HG02885 (cell line): ENCODE measurements at regions not wholly inside any gene's neighbourhood (a gene's known extent, or its start where the extent isn't known, plus 50 kb on each side); places are given as distances from the start of the nearest gene placed in this dataset.
A peak's percentile ranks its signal among the peaks of the same experiment; 100 is the strongest.

ENCODE experiments used
- ATAC-seq: cut with Tn5 transposase; IDR thresholded peaks from one replicate; pipeline ENCODE4 v1.9.1; 2021; ENCODE audit warnings: mild to moderate bottlenecking; ENCODE audit not compliant: unreplicated experiment, poor library complexity

DNA sequence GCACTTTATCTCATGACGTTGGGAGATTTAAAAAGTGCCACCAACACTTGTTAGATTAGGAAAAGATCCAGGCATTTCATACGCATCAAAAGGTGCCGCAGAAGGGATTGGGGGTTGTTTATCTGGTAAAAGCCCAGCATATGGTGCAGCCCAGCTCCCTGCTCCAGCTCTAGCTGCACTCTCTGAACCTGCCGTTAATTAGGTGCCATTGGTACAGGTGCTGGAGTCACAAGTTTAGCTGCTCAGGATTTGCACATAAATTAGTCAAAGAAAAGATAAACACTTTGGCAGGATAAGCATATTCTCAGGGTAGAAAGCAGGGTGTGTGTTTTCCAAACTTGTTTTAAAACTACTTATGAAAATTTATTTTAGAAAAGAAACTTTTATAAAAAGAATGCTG is 932.6 kb upstream of the TMEM132C start:
- ATAC-seq, result no peak

GRCh38 chr12:127334912-127335644 is 931.9 kb upstream of the TMEM132C start:
- no peak for ATAC-seq

GRCh38 chr12:127336416-127336815 is 930.6 kb upstream of the TMEM132C start:
- ATAC-seq, result no peak

- no peak for ATAC-seq
Observed at GRCh38 chr12:127339065-127339464, 927.9 kb upstream of the TMEM132C start.

- no peak for ATAC-seq
Observed at GRCh38 chr12:127340381-127340780, 926.6 kb upstream of the TMEM132C start.

DNA sequence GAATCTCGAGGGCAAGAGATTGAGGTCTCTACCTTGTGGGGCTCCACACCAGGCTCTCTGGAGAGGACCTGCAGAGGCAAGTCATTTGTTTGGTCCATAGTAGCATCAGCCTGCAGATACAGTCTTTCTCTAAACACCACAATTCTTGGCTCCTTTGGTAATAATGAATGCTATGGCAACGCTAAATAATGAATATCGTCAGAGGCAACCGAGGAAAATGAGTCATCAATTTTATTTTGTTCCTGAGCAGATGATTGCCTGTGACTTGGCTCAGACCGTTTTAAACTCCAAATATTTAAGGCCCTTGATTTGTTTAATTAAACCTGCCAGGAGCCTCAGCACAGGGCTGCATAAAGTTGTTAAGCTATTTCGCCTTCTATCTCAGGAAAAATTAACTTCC is 924.1 kb upstream of the TMEM132C start:
- ATAC-seq, result no peak

DNA sequence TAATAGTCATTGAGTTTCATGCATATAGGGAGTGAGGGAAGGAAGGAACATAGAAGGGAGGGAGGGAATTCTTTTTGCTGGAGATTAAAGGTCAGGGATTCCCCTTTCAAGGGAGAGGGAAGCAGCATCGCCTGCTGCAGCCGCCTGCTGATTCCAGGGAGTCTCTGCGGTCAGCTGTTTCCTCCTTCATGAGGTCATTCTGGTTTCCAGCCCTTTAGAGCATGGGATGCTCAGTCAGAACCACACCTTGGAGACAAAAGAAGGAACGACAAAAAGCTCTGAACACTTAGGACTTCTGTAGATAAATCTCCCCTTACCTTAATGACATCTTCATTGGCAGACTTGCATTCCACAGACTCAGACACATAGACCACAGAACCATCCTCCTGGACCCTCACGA is 923.0 kb upstream of the TMEM132C start:
- ATAC-seq, result no peak

GRCh38 chr12:127351481-127352010 is 915.4 kb upstream of the TMEM132C start:
- no peak for ATAC-seq

DNA sequence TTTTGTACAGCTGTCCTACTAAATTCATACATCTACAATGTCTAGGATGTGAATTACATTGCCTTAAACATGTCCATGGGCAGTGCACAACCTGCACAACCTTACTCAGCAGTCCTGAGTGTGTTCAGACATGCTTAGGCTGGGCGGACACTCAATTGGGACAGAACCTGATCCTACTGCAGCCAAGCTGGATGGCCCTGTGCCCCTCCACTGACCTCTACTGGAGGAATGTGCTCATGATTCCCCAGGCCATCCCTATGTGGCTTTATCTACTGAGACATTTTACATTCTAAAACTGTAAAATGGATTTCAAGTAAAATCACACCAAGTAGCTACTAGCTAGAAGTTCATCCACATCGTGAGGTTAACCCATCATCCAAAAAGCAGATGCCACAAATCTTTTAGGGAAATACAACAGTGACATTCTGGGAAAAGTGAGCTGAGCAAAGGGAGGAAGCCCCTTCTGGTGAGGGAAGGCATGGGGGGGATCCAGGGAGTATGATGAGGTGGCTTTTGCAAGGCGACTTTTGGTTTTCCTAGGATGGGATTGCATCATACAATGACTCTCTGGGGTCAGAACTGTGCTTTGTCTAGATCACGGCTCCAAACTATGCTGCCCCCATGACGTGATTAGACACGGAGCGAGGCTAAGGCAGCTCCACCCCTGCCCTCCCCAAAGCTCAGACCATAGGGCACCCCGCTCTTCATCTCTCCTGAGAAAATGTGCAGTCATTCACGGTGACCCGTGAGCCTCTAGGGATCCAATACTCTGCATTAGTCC is 911.7 kb upstream of the TMEM132C start:
- ATAC-seq, result no peak

GRCh38 chr12:127358888-127359287 is 908.1 kb upstream of the TMEM132C start:
- no peak for ATAC-seq

- ATAC-seq, result no peak
Observed at GRCh38 chr12:127360580-127360979, 906.4 kb upstream of the TMEM132C start.

DNA sequence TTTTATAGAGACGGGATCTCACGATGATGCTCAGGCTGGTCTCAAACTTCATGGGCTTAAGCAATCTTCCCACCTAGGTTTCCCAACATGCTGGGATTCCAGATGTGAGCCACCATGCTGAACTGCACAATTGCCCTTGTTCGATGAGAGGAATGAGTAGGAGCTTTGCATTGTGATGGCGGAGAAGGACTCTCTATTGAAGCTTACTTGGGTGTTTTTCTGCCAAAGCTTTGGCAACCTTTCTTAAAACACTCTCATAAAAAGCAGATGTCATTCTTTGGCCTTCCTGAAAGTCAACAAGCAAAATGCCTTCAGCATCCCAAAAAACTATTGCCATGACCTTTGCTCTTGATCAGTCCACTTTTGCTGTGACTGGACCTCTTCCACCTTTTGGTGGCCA is 904.8 kb upstream of the TMEM132C start:
- no peak for ATAC-seq

DNA sequence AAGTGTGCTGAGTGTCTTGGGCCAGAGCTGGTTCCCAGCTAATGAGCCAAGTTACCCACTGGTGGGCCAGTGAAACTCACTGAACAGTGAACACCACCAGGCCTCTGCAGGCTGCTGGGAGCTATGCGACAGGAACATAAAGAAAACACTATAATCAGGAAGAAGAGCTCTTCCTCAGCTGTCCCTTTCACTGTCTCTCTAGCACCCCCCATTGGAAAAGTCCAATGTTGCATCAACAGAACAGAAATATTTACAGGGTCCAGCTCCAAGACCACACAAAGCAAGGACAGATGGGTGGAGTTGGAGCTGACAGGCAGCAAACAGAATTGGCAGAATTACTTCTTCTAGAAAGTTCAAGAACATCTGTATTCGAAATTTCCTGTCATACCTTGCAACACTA is 903.6 kb upstream of the TMEM132C start:
- no peak for ATAC-seq

- no peak for ATAC-seq
Observed at GRCh38 chr12:127373559-127373958, 893.4 kb upstream of the TMEM132C start.

- no peak for ATAC-seq
Observed at GRCh38 chr12:127374447-127374846, 892.5 kb upstream of the TMEM132C start.

DNA sequence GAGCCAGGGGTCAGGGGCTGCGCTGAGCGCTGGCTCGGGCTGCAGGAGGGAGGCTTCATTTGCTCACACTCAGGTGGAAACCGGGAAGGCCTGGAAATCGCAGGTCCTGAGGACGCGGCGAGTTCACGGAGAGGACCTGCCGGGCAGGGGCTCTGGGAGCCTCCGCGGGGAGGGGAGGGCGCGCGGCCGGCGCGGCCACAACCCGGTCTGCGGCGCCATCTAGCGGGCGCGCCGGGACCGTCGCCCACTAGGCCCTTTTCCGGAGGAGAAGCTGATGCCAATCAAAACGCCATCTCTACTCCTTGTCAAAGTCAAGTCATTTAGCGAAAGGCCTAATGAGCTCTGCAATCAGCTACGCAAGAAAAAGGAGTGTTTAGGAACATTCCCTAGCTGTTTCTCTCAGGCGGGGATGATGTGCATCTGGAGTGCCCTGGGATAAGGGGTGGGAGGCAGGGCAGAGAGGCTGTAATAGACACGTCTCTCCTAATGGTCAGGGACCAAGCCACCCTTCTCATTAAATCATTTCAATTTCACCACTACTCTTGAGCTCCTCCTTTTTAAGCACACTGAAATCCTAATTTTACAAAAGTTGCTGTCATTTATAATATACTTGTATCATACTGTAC is 885.8 kb upstream of the TMEM132C start:
- ATAC-seq, result peak; percentile 80

- no peak for ATAC-seq
Observed at GRCh38 chr12:127381681-127382080, 885.3 kb upstream of the TMEM132C start.

GRCh38 chr12:127383281-127383680 is 883.7 kb upstream of the TMEM132C start:
- ATAC-seq, result no peak

GRCh38 chr12:127386723-127387122 is 880.2 kb upstream of the TMEM132C start:
- no peak for ATAC-seq

DNA sequence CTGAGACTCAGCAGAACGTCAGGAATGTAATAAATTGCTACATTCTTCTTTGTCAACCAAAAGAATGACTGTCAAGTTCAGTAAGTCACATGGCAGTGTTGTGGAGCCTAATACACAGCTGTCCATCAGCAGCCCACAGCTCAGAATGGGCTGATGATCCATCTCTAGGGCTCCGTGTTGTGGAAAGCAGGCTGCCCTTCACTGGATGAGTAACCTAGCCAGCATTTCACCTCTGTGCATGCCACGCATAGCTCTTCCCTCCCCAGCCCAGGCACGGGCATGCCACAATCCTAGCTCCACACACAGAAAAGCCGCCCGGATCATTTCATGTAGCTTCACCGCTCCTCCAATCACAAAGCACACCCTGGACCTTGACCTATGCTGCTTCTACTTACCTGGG is 878.0 kb upstream of the TMEM132C start:
- ATAC-seq, result no peak

- no peak for ATAC-seq
Observed at GRCh38 chr12:127389923-127390322, 877.0 kb upstream of the TMEM132C start.
